Mesendoderm (in vitro differentiated cells): ENCODE measurements at regions not wholly inside any gene's neighbourhood (a gene's known extent, or its start where the extent isn't known, plus 50 kb on each side); places are given as distances from the start of the nearest gene placed in this dataset.
A peak's percentile ranks its signal among the peaks of the same experiment; 100 is the strongest.

Source experiments
- DNase-seq: peaks from one replicate; pipeline ENCODE4 v3.0.0; 2013
- H2AK5ac ChIP-seq: 2 replicates; pipeline ENCODE4 v1.6.1; 2013; ENCODE audit warnings: low read length, inconsistent platforms
- H2BK120ac ChIP-seq: 2 replicates; pipeline ENCODE4 v1.6.1; 2013; ENCODE audit warnings: low read depth, mild to moderate bottlenecking, low read length, moderate library complexity, mixed read lengths
- H2BK15ac ChIP-seq: replicated peaks from 2 replicates; pipeline ENCODE4 v1.6.1; 2013; ENCODE audit warnings: low read depth, mild to moderate bottlenecking, moderate library complexity
- H2BK5ac ChIP-seq: 2 replicates; pipeline ENCODE4 v1.6.1; 2013; ENCODE audit warnings: low read length, inconsistent platforms
- H3K18ac ChIP-seq: 2 replicates; pipeline ENCODE4 v1.6.1; 2013; ENCODE audit warnings: mild to moderate bottlenecking, low read length, mixed read lengths
- H3K23ac ChIP-seq: one replicate; pipeline ENCODE4 v1.6.1; 2013; ENCODE audit warnings: low read length
- H3K27ac ChIP-seq: 2 replicates; pipeline ENCODE4 v1.5.1; 2013; ENCODE audit warnings: low read depth, mild to moderate bottlenecking, inconsistent platforms, low read length, moderate library complexity
- H3K27me3 ChIP-seq: 2 replicates; pipeline ENCODE4 v1.6.1; 2013; ENCODE audit warnings: low read length, control low read depth, mild to moderate bottlenecking, inconsistent platforms; ENCODE audit not compliant: insufficient read depth, poor library complexity
- H3K36me3 ChIP-seq: 2 replicates; pipeline ENCODE4 v1.6.1; 2013; ENCODE audit warnings: low read length, inconsistent platforms; ENCODE audit not compliant: control insufficient read depth, insufficient read depth
- H3K4ac ChIP-seq: one replicate; pipeline ENCODE4 v1.6.1; 2013; ENCODE audit warnings: low read depth, mild to moderate bottlenecking, low read length, moderate library complexity
- H3K4me1 ChIP-seq: 2 replicates; pipeline ENCODE4 v1.6.1; 2013; ENCODE audit warnings: low read depth, low read length, inconsistent platforms; ENCODE audit not compliant: control insufficient read depth
- H3K4me2 ChIP-seq: 2 replicates; pipeline ENCODE4 v1.6.1; 2013; ENCODE audit warnings: low read length
- H3K4me3 ChIP-seq: 2 replicates; pipeline ENCODE4 v1.5.1; 2013; ENCODE audit warnings: mild to moderate bottlenecking, low read length
- H3K56ac ChIP-seq: one replicate; pipeline ENCODE4 v1.6.1; 2013; ENCODE audit warnings: low read length
- H3K79me1 ChIP-seq: 2 replicates; pipeline ENCODE4 v1.6.1; 2013; ENCODE audit warnings: low read length, inconsistent platforms
- H3K79me2 ChIP-seq: 2 replicates; pipeline ENCODE4 v1.6.1; 2013; ENCODE audit warnings: mild to moderate bottlenecking, low read length; ENCODE audit not compliant: control insufficient read depth, insufficient read depth
- H3K9ac ChIP-seq: 2 replicates; pipeline ENCODE4 v1.6.1; 2013; ENCODE audit warnings: low read length, inconsistent platforms
- H4K5ac ChIP-seq: one replicate; pipeline ENCODE4 v1.6.1; 2013; ENCODE audit warnings: low read length
- H4K8ac ChIP-seq: one replicate; pipeline ENCODE4 v1.6.1; 2013; ENCODE audit warnings: low read depth, mild to moderate bottlenecking, control low read depth, low read length, moderate library complexity
- WGBS: extraction: QIAGEN DNeasy Blood & Tissue Kit; methylation state at CpG from one replicate; pipeline ENCODE4 v1.1.7; 2013; ENCODE audit warnings: low lambda C conversion rate, missing lambda C conversion rate; ENCODE audit not compliant: insufficient coverage; ENCODE audit errors: extremely low coverage; 5-methylcytosine and 5-hydroxymethylcytosine counted together

GRCh38 chr1:60126723-60127122, 53.2 kb upstream of the C1orf87 start:
- Histone ChIP-seq H3K79me2 (no peaks in the 10 kb centered on the region), H2BK15ac (no peak overlapping the region), H3K27me3 (no peaks in the 10 kb centered on the region), H3K18ac (no peak overlapping the region), H2AK5ac (no peak overlapping the region), H3K4me2 (no peak overlapping the region), H3K4me3 (no peak overlapping the region), H3K4me1 (no peaks in the 10 kb centered on the region), H4K8ac (no peak overlapping the region), H3K79me1 (no peaks in the 10 kb centered on the region), H4K5ac (no peak overlapping the region), H3K4ac (no peak overlapping the region), H3K9ac (no peak overlapping the region), H3K27ac (no peak overlapping the region), H3K23ac (no peak overlapping the region), H3K36me3 (no peaks in the 10 kb centered on the region), H2BK5ac (no peak overlapping the region), H2BK120ac (no peak overlapping the region), H3K56ac (no peak overlapping the region)
- DNase-seq: peak; percentile 48
- WGBS: no CpG with 5 or more reads among the region's 3 CpGs
